IPS-NIHi11 (cell line): ENCODE measurements at regions not wholly inside any gene's neighbourhood (a gene's known extent, or its start where the extent isn't known, plus 50 kb on each side); places are given as distances from the start of the nearest gene placed in this dataset.
"Not testable (repeated sequence)": the region's sequence is repeated elsewhere in the genome, so short reads cannot be mapped to it uniquely, and the experiment has no call there.

Experiments used
- DNase-seq: peaks from one replicate; pipeline ENCODE4 v3.0.0; 2012; ENCODE audit warnings: mixed read lengths, low spot score

DNA sequence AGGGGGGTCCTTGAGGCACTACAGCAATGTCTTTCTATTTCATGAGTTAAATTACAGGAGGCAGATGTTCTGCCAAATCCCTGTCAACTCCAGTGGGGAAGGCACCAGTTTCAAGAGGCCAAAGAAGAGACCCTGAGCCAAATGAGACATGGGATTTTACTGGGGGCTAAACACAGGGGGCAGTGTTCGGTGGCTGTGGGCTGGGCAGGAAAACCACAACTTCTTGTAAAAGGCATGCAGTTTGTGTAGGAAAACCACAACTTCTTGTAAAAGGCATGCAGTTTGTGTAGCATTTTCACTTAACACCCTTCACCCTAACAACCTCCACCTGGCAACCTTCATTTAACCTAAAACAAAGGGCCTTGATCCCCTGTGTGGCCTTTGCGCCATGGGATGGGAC is 61.0 kb downstream of the POLR2M start:
- no peak for DNase-seq

DNA sequence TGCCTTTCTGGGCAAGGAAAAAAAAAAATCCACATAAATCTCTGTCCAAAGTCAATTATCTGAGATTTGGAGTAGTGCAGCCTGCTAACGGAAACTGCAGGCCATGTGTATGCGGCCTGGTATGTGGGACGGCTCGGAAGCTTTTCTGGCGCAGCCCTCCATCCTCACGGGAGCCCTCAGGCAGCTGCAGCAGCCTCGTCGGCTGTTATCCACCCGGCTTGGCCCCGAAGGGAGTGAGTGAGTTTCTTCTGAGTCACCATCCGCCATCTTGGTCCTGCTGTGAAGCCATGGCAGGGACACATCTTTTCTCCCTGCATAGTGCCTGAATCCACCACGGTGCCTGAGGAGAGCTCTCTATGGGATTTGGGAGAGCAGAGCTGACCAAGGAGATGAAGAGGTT is 62.8 kb downstream of the POLR2M start:
- peak; percentile 24 for DNase-seq

DNA sequence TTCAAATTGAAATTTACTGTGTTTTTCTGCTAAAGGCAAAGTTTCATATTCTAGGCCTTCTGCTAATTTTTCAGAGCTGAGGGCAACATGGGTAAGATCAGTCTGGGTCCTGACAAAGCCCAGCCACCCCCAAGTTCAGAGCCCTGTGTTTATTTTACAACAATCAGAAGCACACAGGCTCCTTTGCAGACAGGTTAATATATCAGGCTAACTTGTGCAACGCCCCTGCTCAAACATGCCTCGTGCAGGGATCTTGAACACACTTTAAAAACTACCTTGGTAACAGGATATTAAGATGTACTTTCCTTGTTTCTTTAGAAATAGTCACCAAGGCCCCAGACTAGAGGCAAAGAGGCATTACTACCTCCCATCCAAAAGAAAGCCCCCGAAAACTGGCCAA is 64.0 kb downstream of the POLR2M start:
- no peak for DNase-seq

DNA sequence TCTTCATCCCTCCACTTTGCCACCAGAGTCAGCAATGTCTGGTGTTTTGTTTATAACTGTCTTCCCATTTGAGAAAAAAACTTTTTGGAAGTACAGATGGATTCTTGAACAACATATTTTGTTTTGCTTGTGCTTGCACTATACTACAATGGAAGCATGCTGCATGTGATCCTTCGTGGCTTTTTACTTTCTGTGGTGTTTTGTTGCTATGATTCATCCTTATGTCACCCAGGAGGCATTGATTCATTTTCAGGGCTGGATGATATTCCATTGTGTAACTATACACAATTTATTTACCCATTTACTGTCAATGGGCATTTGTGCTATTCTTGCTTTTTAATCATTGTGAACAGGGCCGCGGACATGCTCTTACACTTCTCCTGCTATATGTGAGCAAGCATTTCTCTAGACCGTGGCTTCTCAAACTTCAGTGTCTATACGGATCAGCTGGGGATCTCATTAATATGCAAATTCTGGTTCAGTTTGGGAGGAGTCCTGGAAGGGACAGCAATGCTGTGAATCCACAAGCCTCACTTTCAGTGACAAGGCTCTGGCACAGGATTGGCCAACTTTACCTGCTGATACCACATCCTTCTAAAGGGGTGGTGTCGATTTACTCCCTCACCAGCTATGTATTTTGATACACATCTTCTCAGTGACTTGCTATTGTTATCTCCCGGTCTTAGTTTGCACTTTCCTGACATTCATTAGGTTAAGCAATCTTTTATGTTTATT is 65.9 kb downstream of the POLR2M start:
- peak; percentile 53 for DNase-seq

DNA sequence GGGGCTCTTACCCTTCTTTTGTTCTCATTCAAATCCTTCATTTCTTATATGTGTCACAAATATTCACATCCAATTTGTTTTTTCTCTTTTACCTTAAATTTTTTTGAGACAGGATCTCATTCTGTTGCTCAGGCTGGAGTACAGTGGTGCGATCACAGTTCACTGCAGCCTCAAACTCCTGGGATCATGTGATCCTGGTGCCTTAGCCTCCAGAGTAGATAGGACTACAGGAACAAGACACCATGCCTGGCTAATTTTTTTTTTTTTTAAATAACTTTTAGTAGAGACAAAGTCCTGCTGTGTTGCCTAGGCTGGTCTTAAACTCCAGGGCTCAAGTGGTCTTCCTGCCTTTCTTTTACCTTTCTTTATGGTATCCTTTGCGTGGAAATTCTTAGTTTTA is 66.5 kb downstream of the POLR2M start:
- DNase-seq: no peak

DNA sequence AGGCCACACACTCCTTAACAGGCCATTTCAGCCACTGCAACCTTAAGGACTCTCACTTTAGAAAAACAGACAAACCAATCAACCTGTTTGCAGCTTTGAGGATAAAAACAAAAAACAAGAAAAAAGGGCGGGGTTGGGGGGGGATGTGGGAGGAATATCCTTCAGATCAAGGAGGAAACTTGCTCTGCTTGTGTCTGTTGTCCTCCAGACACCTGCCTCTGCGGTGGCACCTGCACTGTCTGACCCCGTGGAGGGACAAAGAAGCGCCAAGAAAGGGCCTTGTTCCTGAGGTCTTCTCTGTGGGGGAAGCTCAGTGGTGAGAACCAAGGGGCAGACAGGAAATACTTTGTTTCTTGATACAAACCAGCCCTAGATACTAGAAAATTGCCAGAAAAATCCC is 70.5 kb downstream of the POLR2M start:
- no peak for DNase-seq

DNA sequence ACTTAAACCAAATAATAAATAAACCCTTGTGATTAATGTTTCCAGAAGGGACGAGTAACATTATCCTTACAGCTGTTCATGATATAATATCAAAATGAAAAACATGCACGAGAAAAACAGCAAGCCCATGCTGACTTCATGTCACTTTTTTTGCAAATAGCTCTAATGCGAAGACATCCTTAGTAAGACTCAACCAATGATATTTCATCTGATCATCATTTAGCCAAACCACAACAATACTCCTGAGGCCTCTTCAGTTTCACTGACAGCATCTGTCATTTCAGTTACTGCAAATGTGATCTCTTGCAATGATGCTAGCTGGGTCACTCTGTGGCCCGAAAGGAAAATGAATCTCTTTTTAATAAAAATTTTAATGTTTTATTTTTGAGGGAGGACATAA is 74.0 kb downstream of the POLR2M start:
- no peak for DNase-seq

DNA sequence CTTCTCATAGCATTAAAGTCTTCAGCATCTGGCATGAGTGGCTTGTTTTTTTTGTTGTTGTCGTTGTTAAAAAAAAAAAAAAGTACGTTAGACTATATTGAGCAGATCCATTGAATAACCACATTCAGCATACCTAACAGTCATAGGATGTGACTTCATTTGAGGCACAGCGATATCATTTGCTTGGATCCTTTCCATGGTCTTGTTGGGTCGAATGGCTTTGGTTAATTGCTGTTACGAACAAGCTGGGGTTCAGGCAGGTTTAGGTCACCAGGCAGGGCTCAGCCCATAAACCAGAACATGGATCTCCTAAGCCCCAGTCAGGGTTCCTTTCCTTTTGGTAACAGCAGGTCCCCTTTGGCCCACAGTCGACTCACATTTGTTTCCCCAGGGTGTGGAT is 76.2 kb downstream of the POLR2M start:
- DNase-seq: no peak

DNA sequence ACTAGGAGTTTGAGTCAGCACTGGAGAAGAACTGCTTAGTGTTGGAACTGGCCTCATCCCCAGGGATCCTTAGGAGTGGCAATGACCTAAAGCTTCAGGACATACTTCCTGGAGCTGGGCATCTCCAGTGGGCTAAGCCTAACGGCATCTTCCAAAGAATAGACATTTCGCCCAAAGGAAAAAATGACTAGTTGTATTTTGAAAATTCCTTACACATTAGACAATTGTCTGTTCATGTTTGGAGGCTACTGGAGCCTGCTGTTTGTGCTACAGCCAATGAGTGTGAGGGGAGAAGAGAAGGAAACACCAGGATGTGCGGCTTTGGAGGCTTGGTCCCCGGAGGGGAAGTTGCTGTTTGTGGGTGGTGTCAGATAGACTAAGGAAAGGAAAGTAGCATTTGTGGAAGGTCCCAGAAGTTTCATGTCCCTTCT is 77.6 kb downstream of the POLR2M start:
- no peak for DNase-seq

DNA sequence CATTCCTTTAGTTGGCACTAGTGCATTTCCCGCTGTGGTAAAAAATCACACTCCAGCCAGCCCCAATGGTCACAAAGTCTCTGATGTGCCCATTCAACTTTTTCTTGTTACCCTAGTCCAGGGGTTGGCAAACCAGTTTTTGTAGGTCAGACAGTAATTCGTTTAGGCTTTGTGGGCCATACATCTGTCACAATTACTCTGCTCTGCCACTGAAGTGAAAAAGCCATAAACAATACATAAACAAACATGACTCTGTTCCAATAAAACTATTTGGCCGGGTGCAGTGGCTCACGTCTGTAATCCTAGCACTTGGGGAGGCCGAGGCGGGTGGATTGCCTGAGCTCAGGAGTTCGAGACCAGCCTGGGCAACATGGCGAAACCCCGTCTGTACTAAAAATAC is 78.5 kb downstream of the POLR2M start:
- no peak for DNase-seq

DNA sequence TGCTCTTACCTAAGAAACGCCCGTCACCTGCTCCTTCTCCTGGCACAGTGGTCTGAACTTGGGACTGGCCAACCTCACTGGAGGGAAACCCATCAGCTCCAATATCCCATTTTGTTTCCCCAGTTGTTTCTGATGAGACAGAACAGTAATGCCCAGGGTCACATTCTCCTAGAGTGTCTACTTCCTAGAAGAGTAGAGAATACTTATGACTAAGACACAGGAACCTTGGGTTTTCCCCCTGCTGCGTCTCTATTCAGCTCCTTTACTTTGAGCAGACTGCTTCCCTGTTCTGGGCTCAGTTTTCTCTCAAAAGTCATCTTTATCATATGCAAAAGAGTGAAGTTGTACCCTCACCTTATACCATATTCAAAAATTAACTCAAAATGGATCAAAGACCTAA is 79.4 kb downstream of the POLR2M start:
- DNase-seq: no peak

DNA sequence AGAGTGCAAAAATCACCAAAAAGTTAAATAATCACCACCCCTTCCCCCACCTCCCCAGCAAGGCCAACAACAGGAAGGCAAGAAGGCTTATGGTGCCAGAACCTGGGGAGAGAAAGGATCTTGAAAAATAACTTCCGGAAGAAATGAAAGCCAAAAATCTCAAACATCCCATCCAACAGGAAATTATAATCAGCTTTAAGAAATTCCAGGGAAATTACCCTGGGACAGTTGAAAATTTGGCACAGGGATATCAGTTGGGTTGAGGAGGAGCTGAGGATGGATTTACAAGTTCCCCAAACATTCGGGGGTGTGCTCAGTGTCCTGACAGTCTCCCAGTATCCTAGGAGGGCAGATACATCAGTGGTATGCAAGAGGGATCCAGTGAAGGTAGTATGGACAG is 82.7 kb downstream of the POLR2M start:
- no peak for DNase-seq

DNA sequence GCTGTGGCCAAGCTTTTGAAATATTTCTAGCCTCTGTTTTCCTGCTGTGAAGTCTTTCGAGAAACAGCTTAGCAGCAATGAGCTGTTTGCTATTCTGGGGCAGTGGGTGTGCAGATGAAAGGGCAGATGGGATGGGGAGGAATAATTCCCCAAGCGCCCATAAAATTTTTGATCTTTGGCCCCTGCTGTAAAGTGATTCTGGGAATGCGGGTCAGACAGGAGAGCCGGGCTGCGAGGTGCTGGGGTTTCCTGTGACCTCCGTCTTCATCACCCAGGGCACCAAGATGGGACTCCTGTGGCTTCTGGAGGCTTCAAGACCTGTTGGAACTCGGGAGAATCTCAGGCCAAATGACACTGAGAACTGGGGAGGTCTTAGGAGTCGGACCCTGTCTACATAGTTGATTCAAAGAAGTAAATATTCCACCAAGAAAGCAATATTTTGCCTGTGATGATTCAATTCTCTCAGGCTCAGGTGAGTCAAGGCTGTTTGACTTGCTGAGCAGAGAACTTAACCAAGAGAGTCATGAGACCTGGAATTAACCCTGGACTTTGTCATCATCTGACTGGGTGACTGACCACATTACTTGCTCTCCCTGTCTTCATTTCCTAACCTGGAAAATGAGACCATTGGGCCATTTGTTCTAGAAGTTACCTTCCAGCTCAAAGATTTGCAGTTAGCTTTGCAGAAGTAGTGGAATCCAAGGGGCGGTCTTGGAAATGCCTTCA is 86.4 kb downstream of the POLR2M start:
- DNase-seq: no peak

DNA sequence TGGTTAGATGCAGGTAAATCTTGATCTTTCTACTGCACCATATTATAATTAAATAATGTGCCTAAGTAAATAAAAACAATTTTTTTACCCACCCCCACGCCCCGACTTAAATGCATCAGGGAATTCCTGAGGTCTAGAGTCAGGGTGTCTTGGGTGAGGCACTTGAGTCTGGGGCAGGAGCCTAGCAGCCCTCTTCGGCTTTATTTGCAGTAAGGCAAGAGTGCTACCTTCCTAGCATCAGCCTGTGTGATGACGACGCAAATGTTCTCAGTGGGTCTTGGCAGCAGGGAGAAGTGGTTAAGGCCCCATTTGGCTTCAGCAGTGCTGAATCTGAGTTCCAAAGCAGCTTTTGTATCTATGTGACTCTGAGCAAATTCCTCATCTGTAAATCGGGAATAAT is 88.7 kb downstream of the POLR2M start:
- DNase-seq: no peak

DNA sequence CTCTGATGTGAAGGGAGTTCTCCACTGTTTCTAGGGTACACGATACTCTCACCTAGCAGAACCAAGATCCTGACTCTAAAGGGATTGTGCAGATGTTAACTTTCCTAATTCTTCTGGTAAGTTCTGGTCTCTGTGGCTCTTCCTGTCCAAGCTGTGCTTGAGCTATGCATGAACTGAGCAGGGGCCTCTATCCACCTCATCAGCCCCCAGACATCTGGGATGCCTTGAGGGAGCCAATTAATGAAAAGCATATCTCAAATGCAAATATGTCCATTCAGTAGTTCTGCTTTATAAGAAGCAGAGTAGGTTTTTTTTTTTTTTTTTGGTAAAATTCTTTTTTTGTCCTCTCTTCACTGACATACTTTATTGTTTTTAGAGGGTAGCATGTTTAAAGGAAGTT is 89.6 kb downstream of the POLR2M start:
- DNase-seq: no peak

DNA sequence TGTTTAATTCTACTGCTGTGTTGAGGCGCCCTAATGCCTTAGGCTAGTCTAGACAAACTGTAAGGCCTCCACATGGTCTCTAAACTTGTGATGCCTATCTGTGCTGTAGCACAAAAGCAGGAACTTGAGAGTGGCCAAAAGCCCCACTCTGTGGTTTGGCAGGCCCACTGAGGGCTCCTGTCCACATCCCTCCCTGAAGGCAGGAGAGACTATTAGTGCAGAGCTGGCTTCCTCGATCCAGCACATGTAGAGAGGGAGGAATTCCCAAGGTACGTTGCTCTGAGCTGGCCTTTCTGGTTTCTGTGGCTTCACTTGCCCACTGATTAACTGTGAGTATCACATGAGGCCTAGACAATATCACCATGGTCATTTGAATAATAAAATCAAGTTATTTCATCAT is 90.6 kb downstream of the POLR2M start:
- no peak for DNase-seq

DNA sequence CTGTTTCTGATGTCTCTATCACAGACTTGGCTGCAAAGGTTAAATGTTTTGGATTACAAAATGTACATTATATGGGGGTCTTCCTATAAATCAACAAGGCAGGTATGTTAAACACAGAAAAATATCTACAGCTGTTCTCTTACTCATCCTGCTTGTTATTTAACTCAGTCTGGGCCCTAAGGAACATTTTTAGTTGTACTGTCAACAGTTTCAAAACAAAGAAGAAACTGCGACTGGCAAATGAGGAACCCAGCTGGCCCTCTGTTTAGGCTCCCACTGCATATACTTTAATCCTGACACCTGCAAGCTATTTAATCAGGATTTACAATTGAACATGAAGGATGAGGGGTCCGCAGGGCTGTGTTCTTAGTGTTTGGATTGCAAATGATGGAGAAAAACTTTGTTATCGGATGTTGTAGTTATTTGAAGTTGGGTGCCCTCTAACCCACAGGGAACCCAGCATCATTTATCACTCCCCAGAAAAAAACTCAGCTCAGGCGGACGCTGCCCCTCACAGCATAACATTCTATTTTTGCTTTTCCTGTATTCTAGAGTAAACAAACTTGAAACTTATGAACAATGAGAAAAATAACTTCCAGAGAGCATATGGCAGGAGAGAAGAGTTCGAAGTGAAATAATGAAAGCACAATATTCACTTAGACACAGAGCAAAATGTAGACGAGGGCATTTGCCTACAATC is 91.2 kb downstream of the POLR2M start:
- no peak for DNase-seq

DNA sequence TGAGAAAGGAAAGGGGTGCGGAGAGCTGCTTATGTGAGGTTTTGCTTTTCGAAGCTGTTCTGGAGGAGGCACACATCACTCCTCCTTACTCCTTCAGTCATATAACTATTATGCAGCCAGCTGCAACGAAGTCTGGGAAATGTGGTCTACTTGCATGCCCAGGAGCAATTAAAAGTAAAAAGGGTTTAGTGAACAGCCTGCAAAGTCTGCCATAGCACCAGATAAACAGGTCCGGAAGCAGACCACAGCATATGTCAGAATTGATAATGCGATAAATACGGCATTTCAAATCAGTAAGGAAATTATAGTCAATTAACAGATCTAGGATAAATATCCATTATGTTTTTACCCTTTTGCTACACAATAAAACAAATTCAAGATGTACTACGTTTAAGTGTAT is 99.5 kb downstream of the POLR2M start:
- no peak for DNase-seq

DNA sequence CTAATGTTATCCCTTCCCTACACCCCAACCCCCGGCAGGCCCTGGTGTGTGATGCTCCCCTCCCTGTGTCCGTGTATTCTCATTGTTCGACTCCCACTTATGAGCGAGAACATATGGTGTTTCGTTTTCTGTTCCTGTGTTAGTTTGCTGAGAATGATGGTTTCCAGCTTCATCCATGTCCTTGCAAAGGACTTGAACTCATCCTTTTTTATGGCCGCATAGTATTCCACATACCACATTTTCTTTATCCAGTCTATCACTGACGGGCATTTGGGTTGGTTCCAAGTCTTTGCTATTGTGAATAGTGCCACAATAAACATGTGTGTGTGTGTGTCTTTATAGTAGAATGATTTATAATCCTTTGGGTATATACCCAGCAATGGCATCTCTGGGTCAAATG is 102.8 kb downstream of the POLR2M start:
- DNase-seq: not testable (repeated sequence)

DNA sequence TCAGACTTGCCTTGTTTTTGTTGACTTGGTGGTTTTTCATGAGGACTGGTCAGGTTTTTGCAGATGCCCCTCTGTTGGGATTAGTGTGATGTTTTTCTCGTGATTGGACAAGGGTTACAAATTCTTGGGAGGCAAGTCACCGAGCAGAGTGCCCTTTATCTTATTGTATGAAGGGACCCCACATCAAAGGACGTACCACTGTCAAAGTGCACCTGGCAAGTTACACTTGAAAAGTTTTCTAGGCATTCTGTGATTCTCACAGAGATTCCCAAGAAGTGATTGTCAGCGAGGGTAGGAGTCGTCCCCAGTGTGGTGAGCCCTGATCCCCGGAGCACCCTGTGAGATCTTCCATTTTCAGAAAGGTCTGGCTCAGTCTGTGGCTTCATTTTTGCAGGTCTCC is 110.1 kb downstream of the POLR2M start:
- DNase-seq: no peak

DNA sequence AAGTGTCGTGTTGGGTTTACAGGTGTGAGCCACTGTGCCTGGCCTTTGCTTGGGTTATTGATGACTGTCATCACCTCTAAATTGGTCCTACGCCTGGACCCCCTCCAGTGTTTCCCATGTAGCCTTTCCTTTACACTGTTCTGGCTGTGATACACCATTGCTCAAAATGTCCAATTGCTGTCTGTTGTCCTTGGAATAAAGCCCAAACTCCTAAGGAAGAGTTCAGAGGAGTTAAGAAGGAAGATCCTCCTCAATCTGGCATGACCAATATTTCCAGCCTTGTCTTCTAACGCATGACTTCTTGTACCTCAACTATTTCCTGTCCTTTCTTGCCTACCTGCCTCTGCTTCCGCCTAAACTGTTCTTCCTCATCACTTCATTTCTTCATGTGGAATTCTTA is 113.1 kb downstream of the POLR2M start:
- no peak for DNase-seq

DNA sequence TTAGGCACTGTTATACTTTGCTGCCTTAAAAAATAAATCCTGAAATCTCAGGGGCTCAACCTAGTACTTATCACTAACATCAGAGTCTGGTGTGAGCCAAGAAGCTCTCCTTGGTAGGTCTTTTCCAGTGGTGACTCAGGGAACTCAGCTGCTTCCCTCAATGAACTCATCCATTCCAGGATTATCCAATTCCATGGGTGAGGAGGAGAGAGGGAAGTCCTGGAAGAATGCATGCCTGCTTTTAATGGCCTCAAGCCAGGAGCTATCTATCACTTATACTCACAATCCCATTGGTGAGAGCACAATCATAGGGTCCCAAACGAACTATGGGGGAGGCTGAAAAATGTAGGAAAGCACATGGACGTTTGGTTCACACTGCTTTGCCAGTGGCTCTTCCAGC is 113.6 kb downstream of the POLR2M start:
- DNase-seq: no peak

DNA sequence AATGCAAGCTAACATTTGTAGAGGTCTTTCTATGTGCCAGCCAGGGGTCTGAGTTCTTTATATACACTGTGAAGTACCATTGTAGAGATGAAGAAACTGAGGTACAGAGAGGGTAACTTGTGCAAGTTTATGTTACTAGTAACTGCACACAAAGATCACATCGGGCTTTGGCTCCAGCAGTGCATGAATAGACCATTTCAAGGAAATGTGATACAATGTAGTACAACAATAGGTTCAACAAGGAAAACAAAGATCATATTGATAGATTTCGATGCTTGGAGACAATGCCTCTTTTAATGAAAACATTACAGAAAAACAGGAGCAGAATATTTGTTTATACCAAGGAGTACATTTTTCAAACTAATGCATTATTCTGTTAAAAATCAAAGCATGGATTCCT is 115.3 kb downstream of the POLR2M start:
- no peak for DNase-seq
